Skin of body (tissue), 1 donor: ENCODE measurements at regions not wholly inside any gene's neighbourhood (a gene's known extent, or its start where the extent isn't known, plus 50 kb on each side); places are given as distances from the start of the nearest gene placed in this dataset.

Source experiments
- DNase-seq: peaks from one replicate; lab custom pipeline; 2025; lab: John Stamatoyannopoulos, UW

- peak; percentile 55 for DNase-seq
Measured at GRCh38 chr13:73757481-73758233, 376.5 kb downstream of the KLF12 start.

GRCh38 chr13:73754727-73755292, 379.4 kb downstream of the KLF12 start:
- DNase-seq, result peak; percentile 74

DNA sequence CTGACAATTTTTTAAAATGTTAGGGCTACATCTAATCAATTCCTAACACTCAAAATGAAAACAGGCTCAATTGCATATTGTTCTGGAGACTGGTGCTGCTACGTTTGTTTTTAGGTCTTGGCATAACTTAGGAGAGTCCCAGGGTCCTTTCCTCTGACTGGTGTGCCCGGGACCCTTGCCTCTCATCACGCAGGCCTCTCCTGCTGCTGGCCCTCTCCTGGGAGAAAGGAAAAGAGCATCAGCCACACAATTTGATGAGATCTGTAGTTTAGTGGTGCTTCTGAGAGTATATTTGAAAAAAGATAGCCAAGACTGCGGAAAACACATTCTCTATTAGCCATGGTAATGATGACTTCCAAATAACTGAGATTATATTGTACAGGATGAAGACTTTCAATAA, 380.0 kb downstream of the KLF12 start:
- DNase-seq, result no peak

DNA sequence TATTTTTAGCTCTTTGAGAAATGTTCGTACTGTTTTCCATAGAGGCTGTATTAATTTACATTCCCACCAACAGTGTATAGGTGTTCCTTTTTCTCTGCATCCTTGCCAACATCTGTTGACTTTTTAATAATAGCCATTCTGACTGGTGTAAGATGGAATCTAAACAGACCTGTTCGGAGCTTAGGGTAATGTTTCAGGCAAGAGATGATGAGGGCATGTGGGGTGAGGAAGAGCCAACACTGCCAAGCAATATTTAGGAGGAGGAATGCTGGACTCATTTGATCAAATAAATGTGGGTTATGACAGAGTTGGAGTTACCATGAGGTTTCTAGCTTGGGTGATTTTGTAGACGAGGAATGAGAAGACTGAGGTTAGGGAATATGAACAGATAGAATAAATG, 382.9 kb downstream of the KLF12 start:
- no peak for DNase-seq

- no peak for DNase-seq
Measured at GRCh38 chr13:73748404-73748803, 385.8 kb downstream of the KLF12 start.

GRCh38 chr13:73745190-73745589, 389.0 kb downstream of the KLF12 start:
- no peak for DNase-seq

DNA sequence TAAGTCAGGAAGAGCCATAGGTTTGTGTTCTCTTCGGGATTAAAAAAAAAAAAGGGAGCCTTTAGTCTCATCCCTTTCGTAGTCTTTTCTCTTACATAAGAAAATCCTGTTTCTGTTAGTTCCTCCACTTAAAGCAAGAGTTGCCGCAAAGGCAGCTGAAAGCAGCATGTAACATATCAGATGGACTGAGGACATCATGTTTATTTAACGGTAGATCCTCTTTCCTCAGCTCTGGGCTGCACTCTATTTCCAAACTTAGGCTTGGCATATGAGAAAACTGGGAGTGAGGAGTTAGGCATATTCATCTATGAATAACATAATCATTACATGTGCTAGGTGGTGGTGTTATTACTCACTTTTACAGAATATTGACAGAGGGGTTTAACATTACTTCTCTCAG, 391.2 kb downstream of the KLF12 start:
- no peak for DNase-seq

DNA sequence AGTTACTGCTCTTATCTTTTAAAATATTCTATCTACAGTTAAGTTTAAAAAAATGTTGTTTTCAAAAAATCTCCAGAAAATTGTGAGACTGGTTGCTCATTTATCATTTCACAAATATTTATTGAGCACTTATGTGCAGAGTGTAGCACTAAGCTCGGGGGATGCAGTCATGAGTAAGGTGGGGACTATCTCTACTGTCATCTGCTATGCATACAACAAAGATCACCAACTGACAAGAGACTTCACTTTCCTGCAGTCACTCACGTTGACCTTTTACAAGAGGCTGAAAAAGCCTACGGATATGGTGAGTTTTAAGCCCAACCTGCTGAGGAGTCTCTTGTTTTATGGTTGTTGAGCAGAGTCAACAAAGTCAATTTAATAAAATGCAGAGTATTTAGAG, 392.5 kb downstream of the KLF12 start:
- DNase-seq, result no peak

DNA sequence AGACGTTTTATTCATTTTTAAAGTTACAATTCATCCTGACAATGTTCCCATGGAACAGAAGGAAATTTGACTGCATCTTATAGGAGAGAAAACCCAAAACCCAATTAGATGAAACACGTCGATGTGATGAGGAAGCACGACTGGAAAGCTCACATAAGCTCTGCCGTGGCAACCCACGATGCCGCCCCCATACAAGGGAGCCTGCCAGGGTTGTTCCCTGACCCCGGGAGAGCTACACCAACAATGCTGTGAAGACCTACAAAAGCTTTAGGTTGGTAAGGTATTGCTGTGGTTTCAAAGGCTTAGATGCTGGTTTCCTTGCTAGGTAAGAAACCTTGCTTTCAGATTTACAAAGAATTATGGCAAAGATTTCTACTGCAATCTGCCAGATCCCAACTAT, 393.1 kb downstream of the KLF12 start:
- DNase-seq, result no peak

GRCh38 chr13:73740666-73741065, 393.5 kb downstream of the KLF12 start:
- DNase-seq, result no peak

DNA sequence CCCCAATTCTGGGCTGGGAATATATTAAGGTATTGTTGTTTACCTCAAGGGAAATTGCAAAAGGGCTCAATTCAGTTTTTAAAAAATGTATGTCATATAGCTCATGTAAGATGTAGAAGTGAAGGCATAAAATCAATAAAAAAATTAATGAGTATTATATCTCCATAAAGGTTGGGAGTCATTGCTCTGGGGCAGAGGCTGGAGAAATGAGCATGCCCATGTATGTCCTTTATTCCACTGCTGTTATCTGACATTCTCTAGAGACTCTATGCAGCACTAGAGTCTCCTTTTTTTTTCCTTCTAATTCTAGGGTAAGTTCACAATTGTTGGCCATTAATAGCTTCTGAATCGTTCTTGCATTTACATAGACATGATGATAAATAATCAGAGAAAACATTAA, 394.8 kb downstream of the KLF12 start:
- no peak for DNase-seq

DNA sequence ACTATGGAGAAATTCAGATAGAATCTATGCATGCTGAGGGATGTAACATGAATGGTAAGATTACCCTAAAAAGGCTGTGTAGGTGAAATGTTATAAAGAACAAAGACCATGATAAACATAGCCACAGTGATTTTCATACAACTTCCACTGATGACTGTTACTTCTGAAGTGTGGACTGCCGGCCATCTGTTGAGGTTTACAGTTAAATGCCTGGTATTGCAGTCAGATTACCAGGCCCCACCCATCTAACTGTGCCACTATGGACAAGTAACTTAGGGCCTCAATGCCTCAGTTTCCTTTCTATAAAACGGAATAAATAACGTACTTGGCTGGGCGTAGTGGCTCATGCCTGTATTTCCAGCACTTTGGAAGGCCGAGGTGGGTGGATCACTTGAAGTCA, 395.6 kb downstream of the KLF12 start:
- no peak for DNase-seq

DNA sequence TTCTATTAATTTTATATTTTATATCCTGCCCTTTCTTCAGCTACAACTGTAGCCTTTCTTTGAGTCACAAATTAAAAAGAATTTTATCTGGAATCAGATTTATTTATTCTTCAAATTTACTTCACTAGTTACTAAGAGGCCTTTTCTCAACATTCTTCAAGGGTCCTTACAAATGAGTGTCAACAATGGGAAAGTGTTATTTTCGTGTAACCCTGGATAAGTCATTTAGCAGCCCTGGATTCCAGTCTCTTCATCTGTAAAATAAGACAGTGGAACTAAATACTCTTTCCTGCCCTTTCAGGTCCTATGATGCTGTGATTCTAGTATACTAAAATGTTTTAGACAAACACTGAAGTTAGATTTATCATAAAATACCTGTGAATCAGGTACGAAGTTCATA, 397.0 kb downstream of the KLF12 start:
- no peak for DNase-seq

DNA sequence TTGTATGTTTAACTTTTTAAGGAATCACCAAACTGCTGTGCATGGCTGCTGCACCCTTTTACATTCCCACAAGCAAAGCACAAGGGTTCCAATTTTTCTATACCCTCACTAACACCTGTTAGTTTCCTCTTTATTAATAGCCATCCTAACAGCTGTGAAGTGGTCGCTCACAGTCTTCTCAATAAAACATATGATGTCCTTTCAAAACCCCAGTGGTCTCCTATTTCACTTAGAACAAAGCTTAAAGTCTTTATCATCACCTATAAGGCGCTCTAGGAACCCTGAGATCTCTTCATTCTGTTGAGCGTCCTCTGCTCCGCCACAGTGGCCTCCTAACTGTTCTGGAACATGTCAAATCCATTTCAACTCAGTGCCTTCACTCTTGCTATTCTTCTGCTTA, 400.5 kb downstream of the KLF12 start:
- DNase-seq, result no peak

DNA sequence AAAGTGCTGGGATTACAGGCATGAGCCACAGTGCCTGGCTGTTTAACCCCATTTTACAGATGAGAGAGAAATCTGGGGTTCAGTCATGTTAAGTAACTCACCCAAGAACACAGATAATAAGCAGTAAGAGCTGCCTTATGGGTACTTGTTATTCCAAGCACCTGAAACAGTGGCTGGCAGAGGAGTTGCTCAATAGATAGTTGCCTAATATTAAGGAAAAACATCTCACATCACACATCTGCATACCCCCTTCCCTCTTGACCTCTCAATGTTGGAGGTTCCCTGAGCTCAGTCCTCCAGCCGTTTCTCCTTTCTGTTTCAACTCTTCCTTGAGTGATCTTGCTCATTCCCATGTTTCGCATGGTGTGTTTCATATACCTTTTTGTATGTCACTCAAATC, 401.9 kb downstream of the KLF12 start:
- no peak for DNase-seq

GRCh38 chr13:73731564-73731963, 402.6 kb downstream of the KLF12 start:
- no peak for DNase-seq

GRCh38 chr13:73730014-73730413, 404.2 kb downstream of the KLF12 start:
- no peak for DNase-seq

DNA sequence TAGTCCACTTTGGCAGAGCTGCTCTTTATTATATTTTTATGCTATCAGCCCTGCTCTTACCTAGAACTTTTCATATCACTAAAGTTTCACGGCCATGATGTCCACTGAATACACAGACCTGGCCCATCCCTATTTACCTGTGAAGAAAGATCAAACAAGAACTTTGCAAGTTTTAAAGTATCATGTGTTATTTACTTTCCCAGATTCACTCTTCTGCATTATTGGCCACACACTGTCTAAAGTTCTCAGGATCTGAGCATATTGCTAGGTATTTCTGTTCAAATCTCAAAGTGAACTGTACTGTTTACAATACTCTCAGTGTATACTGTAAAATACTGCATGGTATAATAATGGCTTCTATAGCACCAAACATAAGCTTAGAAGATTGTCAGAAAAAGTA, 405.2 kb downstream of the KLF12 start:
- no peak for DNase-seq

DNA sequence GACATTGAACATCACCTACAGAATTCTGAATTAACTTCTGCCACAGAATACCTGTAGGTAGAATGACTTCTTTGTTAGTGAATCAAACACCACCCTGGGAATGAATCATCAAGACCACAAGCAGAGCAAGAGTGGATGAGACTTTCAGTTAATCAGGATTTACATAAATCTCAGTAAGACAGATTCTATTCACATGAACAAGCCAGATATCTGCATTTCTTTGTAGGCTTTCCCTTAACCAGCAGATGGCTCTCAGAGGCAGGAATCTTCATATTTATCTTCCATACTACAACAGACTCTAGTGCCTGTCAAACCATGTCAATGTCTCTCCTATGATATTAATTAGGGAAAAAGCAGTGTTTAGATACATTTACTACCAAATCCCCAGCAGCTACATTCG, 412.1 kb downstream of the KLF12 start:
- DNase-seq, result peak; percentile 35

DNA sequence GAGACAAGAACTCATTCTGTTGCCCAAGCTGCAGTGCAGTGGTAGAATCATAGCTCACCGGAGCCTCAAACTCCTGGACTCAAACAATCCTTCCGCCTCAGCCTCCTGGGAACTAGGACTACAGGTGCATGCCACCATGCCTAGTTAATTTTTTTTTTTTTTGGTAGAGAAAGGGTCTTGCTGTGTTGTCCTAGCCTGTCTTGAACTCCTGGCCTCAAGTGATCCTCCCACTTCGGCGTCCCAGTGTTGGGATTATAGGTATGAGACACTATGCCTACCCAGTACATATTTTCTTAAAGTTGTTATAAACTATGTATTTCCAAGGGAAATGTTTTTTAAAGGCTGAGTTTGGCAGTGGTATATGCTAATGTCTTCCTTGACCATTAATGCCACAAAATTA, 412.6 kb downstream of the KLF12 start:
- no peak for DNase-seq

DNA sequence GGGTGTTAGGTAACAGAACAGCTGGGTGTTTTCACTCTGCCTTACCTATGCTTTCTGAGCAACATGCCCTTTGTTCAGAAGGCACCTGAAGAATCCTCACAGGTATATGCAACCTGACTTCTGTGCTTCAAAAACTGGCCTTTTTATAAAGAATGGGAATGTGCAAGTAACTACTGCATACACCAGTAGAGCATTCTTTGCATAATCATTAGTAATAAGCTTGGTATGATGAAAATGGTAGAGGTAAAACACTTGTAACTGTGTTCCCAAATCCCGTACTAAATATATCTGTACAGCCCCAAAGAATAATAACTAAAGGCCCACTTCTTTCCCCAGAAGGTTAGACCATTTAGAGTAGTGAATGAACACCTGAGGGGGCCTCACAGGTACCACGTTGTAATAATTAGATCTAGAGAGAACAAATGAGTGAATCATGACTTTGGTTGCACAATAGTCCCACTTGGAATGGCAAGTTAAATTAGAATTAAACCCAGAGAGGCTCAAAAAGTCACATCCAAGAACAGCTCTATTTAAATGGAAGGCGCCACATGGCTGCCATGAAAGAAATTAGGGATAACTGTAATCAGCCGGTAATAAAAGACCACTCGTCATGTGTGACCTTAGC, 413.9 kb downstream of the KLF12 start:
- no peak for DNase-seq

- no peak for DNase-seq
Measured at GRCh38 chr13:73718246-73718645, 416.0 kb downstream of the KLF12 start.

- DNase-seq, result no peak
Measured at GRCh38 chr13:73717632-73718031, 416.6 kb downstream of the KLF12 start.
